ENCODE measurements at regions not wholly inside any gene's neighbourhood (a gene's known extent, or its start where the extent isn't known, plus 50 kb on each side); places are given as distances from the start of the nearest gene placed in this dataset.
A peak's percentile ranks its signal among the peaks of the same experiment; 100 is the strongest.

- FAIRE-seq: no peak
Observed at GRCh38 chr7:25864511-25864910, 287.5 kb upstream of the NFE2L3 start.

GRCh38 chr7:25864943-25865751 is 286.9 kb upstream of the NFE2L3 start:
- FAIRE-seq (no peak), DNase-seq (ENCODE audit: insufficient read length) (no peak)
- TF ChIP-seq TAF1 (IDR thresholded peaks at IDR 0.05; ENCODE audit: borderline replicate concordance, low read depth, low read length) (no peak), POLR2AphosphoS5 (IDR thresholded peaks at IDR 0.05; ENCODE audit: low read depth, low read length) (no peak), POLR2A (IDR thresholded peaks at IDR 0.05; ENCODE audit: low read depth, low read length) (no peak)

More at GRCh38 chr7:25864511-25864910, 287.5 kb upstream of the NFE2L3 start:
- DNase-seq (ENCODE audit: insufficient read length): no peak
- TF ChIP-seq POLR2AphosphoS5 (IDR thresholded peaks at IDR 0.05; ENCODE audit: low read depth, low read length): no peak
- no peak for TF ChIP-seq POLR2A (IDR thresholded peaks at IDR 0.05; ENCODE audit: low read depth, low read length)
- no peak for TF ChIP-seq TAF1 (IDR thresholded peaks at IDR 0.05; ENCODE audit: borderline replicate concordance, low read depth, low read length)

GRCh38 chr7:25868509-25868908 is 283.5 kb upstream of the NFE2L3 start:
- no peak for DNase-seq (ENCODE audit: insufficient read length)
- TF ChIP-seq POLR2AphosphoS5 (IDR thresholded peaks at IDR 0.05; ENCODE audit: low read depth, low read length): no peak
- no peak for TF ChIP-seq POLR2A (IDR thresholded peaks at IDR 0.05; ENCODE audit: low read depth, low read length)
- TF ChIP-seq TAF1 (IDR thresholded peaks at IDR 0.05; ENCODE audit: borderline replicate concordance, low read depth, low read length): no peak
- FAIRE-seq: no peak

GRCh38 chr7:25870574-25870973 is 281.4 kb upstream of the NFE2L3 start:
- TF ChIP-seq POLR2A (IDR thresholded peaks at IDR 0.05; ENCODE audit: low read depth, low read length): no peak
- no peak for TF ChIP-seq POLR2AphosphoS5 (IDR thresholded peaks at IDR 0.05; ENCODE audit: low read depth, low read length)
- TF ChIP-seq TAF1 (IDR thresholded peaks at IDR 0.05; ENCODE audit: borderline replicate concordance, low read depth, low read length): no peak
- DNase-seq (ENCODE audit: insufficient read length) (no peak), FAIRE-seq (no peak)

GRCh38 chr7:25876092-25876491 is 275.9 kb upstream of the NFE2L3 start:
- DNase-seq (ENCODE audit: insufficient read length): no peak
- FAIRE-seq: no peak
- TF ChIP-seq POLR2AphosphoS5 (IDR thresholded peaks at IDR 0.05; ENCODE audit: low read depth, low read length) (no peak), TAF1 (IDR thresholded peaks at IDR 0.05; ENCODE audit: borderline replicate concordance, low read depth, low read length) (no peak), POLR2A (IDR thresholded peaks at IDR 0.05; ENCODE audit: low read depth, low read length) (no peak)

GRCh38 chr7:25877802-25878789 is 273.9 kb upstream of the NFE2L3 start:
- DNase-seq (ENCODE audit: insufficient read length) (no peak), FAIRE-seq (peak; percentile 67)
- TF ChIP-seq POLR2AphosphoS5 (IDR thresholded peaks at IDR 0.05; ENCODE audit: low read depth, low read length): no peak
- TF ChIP-seq POLR2A (IDR thresholded peaks at IDR 0.05; ENCODE audit: low read depth, low read length): no peak
- TF ChIP-seq TAF1 (IDR thresholded peaks at IDR 0.05; ENCODE audit: borderline replicate concordance, low read depth, low read length): no peak

- FAIRE-seq (no peak), DNase-seq (ENCODE audit: insufficient read length) (no peak)
- TF ChIP-seq TAF1 (IDR thresholded peaks at IDR 0.05; ENCODE audit: borderline replicate concordance, low read depth, low read length) (no peak), POLR2A (IDR thresholded peaks at IDR 0.05; ENCODE audit: low read depth, low read length) (no peak), POLR2AphosphoS5 (IDR thresholded peaks at IDR 0.05; ENCODE audit: low read depth, low read length) (no peak)
Observed at GRCh38 chr7:25879799-25880198, 272.2 kb upstream of the NFE2L3 start.

- TF ChIP-seq POLR2A (IDR thresholded peaks at IDR 0.05; ENCODE audit: low read depth, low read length): no peak
- TF ChIP-seq TAF1 (IDR thresholded peaks at IDR 0.05; ENCODE audit: borderline replicate concordance, low read depth, low read length): no peak
- no peak for TF ChIP-seq POLR2AphosphoS5 (IDR thresholded peaks at IDR 0.05; ENCODE audit: low read depth, low read length)
- no peak for FAIRE-seq
- DNase-seq (ENCODE audit: insufficient read length): no peak
Observed at GRCh38 chr7:25881317-25882037, 270.5 kb upstream of the NFE2L3 start.

GRCh38 chr7:25882151-25882773 is 269.7 kb upstream of the NFE2L3 start:
- DNase-seq (ENCODE audit: insufficient read length): no peak
- no peak for FAIRE-seq
- no peak for TF ChIP-seq POLR2AphosphoS5 (IDR thresholded peaks at IDR 0.05; ENCODE audit: low read depth, low read length)
- TF ChIP-seq TAF1 (IDR thresholded peaks at IDR 0.05; ENCODE audit: borderline replicate concordance, low read depth, low read length): no peak
- TF ChIP-seq POLR2A (IDR thresholded peaks at IDR 0.05; ENCODE audit: low read depth, low read length): no peak

GRCh38 chr7:25884265-25884828 is 267.7 kb upstream of the NFE2L3 start:
- DNase-seq (ENCODE audit: insufficient read length) (no peak), FAIRE-seq (no peak)
- TF ChIP-seq TAF1 (IDR thresholded peaks at IDR 0.05; ENCODE audit: borderline replicate concordance, low read depth, low read length) (no peak), POLR2AphosphoS5 (IDR thresholded peaks at IDR 0.05; ENCODE audit: low read depth, low read length) (no peak), POLR2A (IDR thresholded peaks at IDR 0.05; ENCODE audit: low read depth, low read length) (no peak)
